ENCODE measurements at regions not wholly inside any gene's neighbourhood (a gene's known extent, or its start where the extent isn't known, plus 50 kb on each side); places are given as distances from the start of the nearest gene placed in this dataset.
A peak's percentile ranks its signal among the peaks of the same experiment; 100 is the strongest.

GRCh38 chr6:128641703-128642102, 121.3 kb upstream of the PTPRK start:
- H4K5ac ChIP-seq (ENCODE audit: low read length), result no peak overlapping the region
- no peak for DNase-seq
- no peaks in the 10 kb centered on the region for H3K27me3 ChIP-seq (ENCODE audit: insufficient read depth, low read length, poor library complexity)
- no peak overlapping the region for H2BK120ac ChIP-seq (ENCODE audit: low read depth, low read length)
- no peak overlapping the region for H2AK5ac ChIP-seq (ENCODE audit: low read length)
- no peak overlapping the region for H2BK15ac ChIP-seq (replicated peaks; ENCODE audit: low read depth)
- no peak overlapping the region for H3K4ac ChIP-seq (ENCODE audit: low read depth, low read length)
- no peak overlapping the region for H3K27ac ChIP-seq (ENCODE audit: low read depth, low read length)
- no peak overlapping the region for H3K4me2 ChIP-seq (ENCODE audit: low read length)
- no peak overlapping the region for H3K4me3 ChIP-seq (ENCODE audit: low read length)
- H3K36me3 ChIP-seq (ENCODE audit: control insufficient read depth, insufficient read depth, low read length), result no peaks in the 10 kb centered on the region
- H3K9ac ChIP-seq (ENCODE audit: low read length), result no peak overlapping the region
- no peaks in the 10 kb centered on the region for H3K79me2 ChIP-seq (ENCODE audit: control insufficient read depth, insufficient read depth, low read length)
- no peak overlapping the region for H4K8ac ChIP-seq (ENCODE audit: low read depth, low read length)
- no peak overlapping the region for H3K23ac ChIP-seq (ENCODE audit: low read length)
- H3K4me1 ChIP-seq (ENCODE audit: control insufficient read depth, low read depth, low read length), result no peaks in the 10 kb centered on the region
- no peak overlapping the region for H2BK5ac ChIP-seq (ENCODE audit: low read length)
- H3K79me1 ChIP-seq (ENCODE audit: low read length), result no peaks in the 10 kb centered on the region
- H3K56ac ChIP-seq (ENCODE audit: low read length), result no peak overlapping the region
- H3K18ac ChIP-seq (ENCODE audit: low read length), result no peak overlapping the region

GRCh38 chr6:128638817-128639216, 118.4 kb upstream of the PTPRK start:
- H3K4me2 ChIP-seq (ENCODE audit: low read length), result no peak overlapping the region
- H3K4me3 ChIP-seq (ENCODE audit: low read length), result no peak overlapping the region
- H2BK5ac ChIP-seq (ENCODE audit: low read length), result no peak overlapping the region
- no peak for DNase-seq
- no peaks in the 10 kb centered on the region for H3K4me1 ChIP-seq (ENCODE audit: control insufficient read depth, low read depth, low read length)
- H2BK15ac ChIP-seq (replicated peaks; ENCODE audit: low read depth), result no peak overlapping the region
- H3K23ac ChIP-seq (ENCODE audit: low read length), result no peak overlapping the region
- H2AK5ac ChIP-seq (ENCODE audit: low read length), result no peak overlapping the region
- H4K5ac ChIP-seq (ENCODE audit: low read length), result no peak overlapping the region
- no peaks in the 10 kb centered on the region for H3K36me3 ChIP-seq (ENCODE audit: control insufficient read depth, insufficient read depth, low read length)
- no peaks in the 10 kb centered on the region for H3K27me3 ChIP-seq (ENCODE audit: insufficient read depth, low read length, poor library complexity)
- H3K79me2 ChIP-seq (ENCODE audit: control insufficient read depth, insufficient read depth, low read length), result no peaks in the 10 kb centered on the region
- H2BK120ac ChIP-seq (ENCODE audit: low read depth, low read length), result no peak overlapping the region
- H3K9ac ChIP-seq (ENCODE audit: low read length), result no peak overlapping the region
- no peak overlapping the region for H3K27ac ChIP-seq (ENCODE audit: low read depth, low read length)
- no peaks in the 10 kb centered on the region for H3K79me1 ChIP-seq (ENCODE audit: low read length)
- H3K56ac ChIP-seq (ENCODE audit: low read length), result no peak overlapping the region
- peak overlapping the region; percentile 56 for H4K8ac ChIP-seq (ENCODE audit: low read depth, low read length)
- H3K18ac ChIP-seq (ENCODE audit: low read length), result no peak overlapping the region
- no peak overlapping the region for H3K4ac ChIP-seq (ENCODE audit: low read depth, low read length)

- H3K36me3 ChIP-seq (ENCODE audit: control insufficient read depth, insufficient read depth, low read length), result no peaks in the 10 kb centered on the region
- DNase-seq, result no peak
These were observed 114.8 kb upstream of the PTPRK start for GRCh38 chr6:128635219-128635618.

GRCh38 chr6:128632131-128632530, 111.7 kb upstream of the PTPRK start:
- Histone ChIP-seq H3K18ac (ENCODE audit: low read length) (no peak overlapping the region), H3K4ac (ENCODE audit: low read depth, low read length) (no peak overlapping the region), H4K5ac (ENCODE audit: low read length) (no peak overlapping the region), H3K27ac (ENCODE audit: low read depth, low read length) (no peak overlapping the region), H3K4me2 (ENCODE audit: low read length) (no peak overlapping the region), H3K4me3 (ENCODE audit: low read length) (no peak overlapping the region), H3K9ac (ENCODE audit: low read length) (no peak overlapping the region), H3K27me3 (ENCODE audit: insufficient read depth, low read length, poor library complexity) (no peaks in the 10 kb centered on the region), H3K4me1 (ENCODE audit: control insufficient read depth, low read depth, low read length) (no peaks in the 10 kb centered on the region), H3K79me2 (ENCODE audit: control insufficient read depth, insufficient read depth, low read length) (no peaks in the 10 kb centered on the region), H2BK15ac (replicated peaks; ENCODE audit: low read depth) (no peak overlapping the region), H3K23ac (ENCODE audit: low read length) (no peak overlapping the region), H2AK5ac (ENCODE audit: low read length) (no peak overlapping the region), H3K56ac (ENCODE audit: low read length) (no peak overlapping the region), H2BK120ac (ENCODE audit: low read depth, low read length) (no peak overlapping the region), H2BK5ac (ENCODE audit: low read length) (no peak overlapping the region), H4K8ac (ENCODE audit: low read depth, low read length) (no peak overlapping the region), H3K79me1 (ENCODE audit: low read length) (no peaks in the 10 kb centered on the region), H3K36me3 (ENCODE audit: control insufficient read depth, insufficient read depth, low read length) (no peaks in the 10 kb centered on the region)
- no CpG with 5 or more reads among the region's 2 CpGs for WGBS (ENCODE audit: extremely low coverage, insufficient coverage, low lambda C conversion rate)
- no peak for DNase-seq

More at GRCh38 chr6:128635219-128635618, 114.8 kb upstream of the PTPRK start:
- Histone ChIP-seq H3K56ac (ENCODE audit: low read length) (no peak overlapping the region), H2BK15ac (replicated peaks; ENCODE audit: low read depth) (no peak overlapping the region), H2AK5ac (ENCODE audit: low read length) (no peak overlapping the region), H3K23ac (ENCODE audit: low read length) (no peak overlapping the region), H3K9ac (ENCODE audit: low read length) (no peak overlapping the region), H3K18ac (ENCODE audit: low read length) (no peak overlapping the region), H3K27ac (ENCODE audit: low read depth, low read length) (no peak overlapping the region), H4K5ac (ENCODE audit: low read length) (no peak overlapping the region), H3K4me3 (ENCODE audit: low read length) (no peak overlapping the region), H3K4me1 (ENCODE audit: control insufficient read depth, low read depth, low read length) (no peaks in the 10 kb centered on the region), H2BK5ac (ENCODE audit: low read length) (no peak overlapping the region), H4K8ac (ENCODE audit: low read depth, low read length) (no peak overlapping the region), H2BK120ac (ENCODE audit: low read depth, low read length) (no peak overlapping the region), H3K4me2 (ENCODE audit: low read length) (no peak overlapping the region), H3K27me3 (ENCODE audit: insufficient read depth, low read length, poor library complexity) (no peaks in the 10 kb centered on the region), H3K79me1 (ENCODE audit: low read length) (no peaks in the 10 kb centered on the region), H3K4ac (ENCODE audit: low read depth, low read length) (no peak overlapping the region), H3K79me2 (ENCODE audit: control insufficient read depth, insufficient read depth, low read length) (no peaks in the 10 kb centered on the region)
- WGBS (ENCODE audit: extremely low coverage, insufficient coverage, low lambda C conversion rate), result no CpG with 5 or more reads among the region's 2 CpGs

GRCh38 chr6:128631031-128631430, 110.6 kb upstream of the PTPRK start:
- no peaks in the 10 kb centered on the region for H3K79me2 ChIP-seq (ENCODE audit: control insufficient read depth, insufficient read depth, low read length)
- no peaks in the 10 kb centered on the region for H3K4me1 ChIP-seq (ENCODE audit: control insufficient read depth, low read depth, low read length)
- WGBS (ENCODE audit: extremely low coverage, insufficient coverage, low lambda C conversion rate), result no CpG with 5 or more reads among the region's 5 CpGs
- no peak overlapping the region for H3K4me2 ChIP-seq (ENCODE audit: low read length)
- no peak overlapping the region for H4K8ac ChIP-seq (ENCODE audit: low read depth, low read length)
- H3K4ac ChIP-seq (ENCODE audit: low read depth, low read length), result no peak overlapping the region
- H2BK15ac ChIP-seq (replicated peaks; ENCODE audit: low read depth), result no peak overlapping the region
- H2AK5ac ChIP-seq (ENCODE audit: low read length), result no peak overlapping the region
- H3K27ac ChIP-seq (ENCODE audit: low read depth, low read length), result no peak overlapping the region
- no peaks in the 10 kb centered on the region for H3K79me1 ChIP-seq (ENCODE audit: low read length)
- no peak overlapping the region for H3K23ac ChIP-seq (ENCODE audit: low read length)
- DNase-seq, result no peak
- no peak overlapping the region for H3K4me3 ChIP-seq (ENCODE audit: low read length)
- H4K5ac ChIP-seq (ENCODE audit: low read length), result no peak overlapping the region
- H3K18ac ChIP-seq (ENCODE audit: low read length), result no peak overlapping the region
- no peaks in the 10 kb centered on the region for H3K36me3 ChIP-seq (ENCODE audit: control insufficient read depth, insufficient read depth, low read length)
- H2BK5ac ChIP-seq (ENCODE audit: low read length), result no peak overlapping the region
- H2BK120ac ChIP-seq (ENCODE audit: low read depth, low read length), result no peak overlapping the region
- no peaks in the 10 kb centered on the region for H3K27me3 ChIP-seq (ENCODE audit: insufficient read depth, low read length, poor library complexity)
- no peak overlapping the region for H3K9ac ChIP-seq (ENCODE audit: low read length)
- H3K56ac ChIP-seq (ENCODE audit: low read length), result no peak overlapping the region

GRCh38 chr6:128630213-128630612, 109.8 kb upstream of the PTPRK start:
- no peaks in the 10 kb centered on the region for H3K27me3 ChIP-seq (ENCODE audit: insufficient read depth, low read length, poor library complexity)
- no peak overlapping the region for H3K4me3 ChIP-seq (ENCODE audit: low read length)
- WGBS (ENCODE audit: extremely low coverage, insufficient coverage, low lambda C conversion rate), result no CpG with 5 or more reads among the region's 3 CpGs
- H3K23ac ChIP-seq (ENCODE audit: low read length), result no peak overlapping the region
- no peak overlapping the region for H3K18ac ChIP-seq (ENCODE audit: low read length)
- H3K9ac ChIP-seq (ENCODE audit: low read length), result no peak overlapping the region
- H3K79me2 ChIP-seq (ENCODE audit: control insufficient read depth, insufficient read depth, low read length), result no peaks in the 10 kb centered on the region
- no peak overlapping the region for H3K27ac ChIP-seq (ENCODE audit: low read depth, low read length)
- H3K36me3 ChIP-seq (ENCODE audit: control insufficient read depth, insufficient read depth, low read length), result no peaks in the 10 kb centered on the region
- no peak overlapping the region for H2AK5ac ChIP-seq (ENCODE audit: low read length)
- no peak overlapping the region for H3K56ac ChIP-seq (ENCODE audit: low read length)
- no peak overlapping the region for H3K4me2 ChIP-seq (ENCODE audit: low read length)
- no peaks in the 10 kb centered on the region for H3K4me1 ChIP-seq (ENCODE audit: control insufficient read depth, low read depth, low read length)
- DNase-seq, result no peak
- H2BK15ac ChIP-seq (replicated peaks; ENCODE audit: low read depth), result no peak overlapping the region
- H2BK120ac ChIP-seq (ENCODE audit: low read depth, low read length), result no peak overlapping the region
- H3K79me1 ChIP-seq (ENCODE audit: low read length), result no peaks in the 10 kb centered on the region
- H4K8ac ChIP-seq (ENCODE audit: low read depth, low read length), result no peak overlapping the region
- H3K4ac ChIP-seq (ENCODE audit: low read depth, low read length), result no peak overlapping the region
- H2BK5ac ChIP-seq (ENCODE audit: low read length), result no peak overlapping the region
- H4K5ac ChIP-seq (ENCODE audit: low read length), result no peak overlapping the region

Measured in mesendoderm (in vitro differentiated cells).